K562 (cell line): ENCODE measurements at regions not wholly inside any gene's neighbourhood (a gene's known extent, or its start where the extent isn't known, plus 50 kb on each side); places are given as distances from the start of the nearest gene placed in this dataset.
"Not testable (repeated sequence)": the region's sequence is repeated elsewhere in the genome, so short reads cannot be mapped to it uniquely, and the experiment has no call there.

ENCODE experiments used
- CTCF ChIP-seq, 3 experiments: IDR thresholded peaks in 2 of 3; conservative IDR thresholded peaks in 1 of 3; 2 replicates each; pipeline ENCODE4 v1.5.1; 2011 to 2012; ENCODE audit warnings: low read length in 3 of 3, mild to moderate bottlenecking in 3 of 3, control low read depth in 2 of 3, improper control_type of control experiment in 1 of 3, inconsistent platforms in 1 of 3, low read depth in 1 of 3, mixed read lengths in 1 of 3, moderate library complexity in 1 of 3; ENCODE audit not compliant: insufficient read depth in 2 of 3
- PHB ChIP-seq: fragments of 250-450 bp; sonication (Bioruptor Pico); IDR thresholded peaks from 2 replicates; pipeline ENCODE4 v1.5.0; 2021

GRCh38 chr15:22209086-22209485, 128.8 kb downstream of the OR4M2 start:
- not testable (repeated sequence) for TF ChIP-seq PHB; CTCF (IDR thresholded peaks at IDR 0.05 in 2 of 3, conservative IDR thresholded peaks at IDR 0.05 in 1 of 3; ENCODE audit: insufficient read depth in 2 of 3, low read depth in 1 of 3, low read length in 3 of 3)
